Smooth muscle cell (in vitro differentiated cells): ENCODE measurements at regions not wholly inside any gene's neighbourhood (a gene's known extent, or its start where the extent isn't known, plus 50 kb on each side); places are given as distances from the start of the nearest gene placed in this dataset.

Experiments
- DNase-seq: peaks from one replicate; lab custom pipeline; 2025; ENCODE audit not compliant: unreplicated experiment; lab: John Stamatoyannopoulos, UW
- H2AFZ ChIP-seq: fragments of 200-600 bp; sonication (generic); 2 replicates; pipeline ENCODE4 v1.6.0; 2016; ENCODE audit warnings: antibody characterized with exemption, low read depth, mild to moderate bottlenecking
- H3F3A ChIP-seq: fragments of 200-600 bp; sonication (generic); 2 replicates; pipeline ENCODE4 v1.6.0; 2017; ENCODE audit warnings: antibody characterized with exemption, low read depth
- H3K27ac ChIP-seq: fragments of 200-600 bp; sonication (generic); 2 replicates; pipeline ENCODE4 v1.5.1; 2016; ENCODE audit warnings: low read depth, mild to moderate bottlenecking
- H3K27me3 ChIP-seq: fragments of 200-600 bp; sonication (generic); 2 replicates; pipeline ENCODE4 v1.6.1; 2016; ENCODE audit warnings: low read depth, mild to moderate bottlenecking
- H3K36me3 ChIP-seq: fragments of 200-600 bp; sonication (generic); 2 replicates; pipeline ENCODE4 v1.5.1; 2016; ENCODE audit warnings: low read depth
- H3K4me1 ChIP-seq: fragments of 200-600 bp; sonication (generic); 2 replicates; pipeline ENCODE4 v1.5.1; 2016; ENCODE audit warnings: low read depth
- H3K4me2 ChIP-seq: fragments of 200-600 bp; sonication (generic); 2 replicates; pipeline ENCODE4 v1.6.0; 2016; ENCODE audit warnings: mild to moderate bottlenecking
- H3K4me3 ChIP-seq: fragments of 200-600 bp; sonication (generic); 2 replicates; pipeline ENCODE4 v1.5.1; 2016; ENCODE audit warnings: mild to moderate bottlenecking
- H3K79me2 ChIP-seq: fragments of 200-600 bp; sonication (generic); 2 replicates; pipeline ENCODE4 v1.6.0; 2016; ENCODE audit warnings: low read depth, mild to moderate bottlenecking
- H3K9ac ChIP-seq: fragments of 200-600 bp; sonication (generic); 2 replicates; pipeline ENCODE4 v1.6.0; 2016; ENCODE audit warnings: low read depth
- H3K9me3 ChIP-seq: fragments of 200-600 bp; sonication (generic); replicated peaks from 2 replicates; pipeline ENCODE4 v1.5.1; 2016; ENCODE audit warnings: low read depth
- H4K20me1 ChIP-seq: fragments of 200-600 bp; sonication (generic); 2 replicates; pipeline ENCODE4 v1.6.0; 2016; ENCODE audit warnings: low read depth
- WGBS: methylation state at CpG from one replicate; pipeline ENCODE4 v1.1.7; 2016; ENCODE audit warnings: low lambda C conversion rate; 5-methylcytosine and 5-hydroxymethylcytosine counted together
- TF ChIP-seq, protein P1 (sequence below): fragments of 200-600 bp; sonication (generic); IDR thresholded peaks from 2 replicates; pipeline ENCODE4 v1.5.1; 2017; ENCODE audit warnings: borderline replicate concordance, mild to moderate bottlenecking, antibody characterized with exemption; ENCODE audit not compliant: insufficient read depth, poor library complexity, severe bottlenecking

DNA sequence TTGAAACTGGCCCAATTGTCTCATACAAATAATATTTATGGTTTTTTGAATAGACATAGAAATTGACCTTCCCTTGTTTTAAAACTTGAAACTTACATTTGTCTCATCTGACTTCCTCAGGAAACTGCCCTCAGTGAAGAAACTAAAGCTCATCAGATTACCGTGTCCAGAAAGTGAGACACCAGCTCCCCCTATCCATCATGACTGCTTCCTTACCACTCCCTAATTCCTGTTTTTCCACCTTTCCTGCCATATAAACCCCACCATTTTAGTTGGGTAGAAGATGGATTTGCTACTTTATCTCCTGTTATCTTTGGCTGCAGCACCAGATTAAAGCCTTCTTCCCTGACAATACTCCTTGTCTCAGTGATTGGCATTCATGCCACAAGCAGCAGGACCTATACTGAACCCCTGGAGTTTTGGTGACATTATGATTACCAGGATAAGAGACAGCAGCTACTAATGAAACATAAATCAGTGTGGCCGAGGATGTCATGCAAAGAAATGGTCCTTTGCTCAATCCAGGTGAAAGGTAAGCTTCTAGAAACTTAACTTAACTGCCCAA lies 1627.6 kb upstream of the ZEB2 start:
- no peak for DNase-seq
- TF ChIP-seq, protein P1, sequence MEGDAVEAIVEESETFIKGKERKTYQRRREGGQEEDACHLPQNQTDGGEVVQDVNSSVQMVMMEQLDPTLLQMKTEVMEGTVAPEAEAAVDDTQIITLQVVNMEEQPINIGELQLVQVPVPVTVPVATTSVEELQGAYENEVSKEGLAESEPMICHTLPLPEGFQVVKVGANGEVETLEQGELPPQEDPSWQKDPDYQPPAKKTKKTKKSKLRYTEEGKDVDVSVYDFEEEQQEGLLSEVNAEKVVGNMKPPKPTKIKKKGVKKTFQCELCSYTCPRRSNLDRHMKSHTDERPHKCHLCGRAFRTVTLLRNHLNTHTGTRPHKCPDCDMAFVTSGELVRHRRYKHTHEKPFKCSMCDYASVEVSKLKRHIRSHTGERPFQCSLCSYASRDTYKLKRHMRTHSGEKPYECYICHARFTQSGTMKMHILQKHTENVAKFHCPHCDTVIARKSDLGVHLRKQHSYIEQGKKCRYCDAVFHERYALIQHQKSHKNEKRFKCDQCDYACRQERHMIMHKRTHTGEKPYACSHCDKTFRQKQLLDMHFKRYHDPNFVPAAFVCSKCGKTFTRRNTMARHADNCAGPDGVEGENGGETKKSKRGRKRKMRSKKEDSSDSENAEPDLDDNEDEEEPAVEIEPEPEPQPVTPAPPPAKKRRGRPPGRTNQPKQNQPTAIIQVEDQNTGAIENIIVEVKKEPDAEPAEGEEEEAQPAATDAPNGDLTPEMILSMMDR: no peak
- Histone ChIP-seq H3K4me3 (no peak overlapping the region), H2AFZ (no peak overlapping the region), H3K36me3 (no peaks in the 10 kb centered on the region), H3K79me2 (no peaks in the 10 kb centered on the region), H3K4me1 (no peaks in the 10 kb centered on the region), H3K27me3 (no peaks in the 10 kb centered on the region), H3F3A (no peaks in the 10 kb centered on the region), H4K20me1 (no peaks in the 10 kb centered on the region), H3K27ac (no peak overlapping the region), H3K9me3 (no peaks in the 10 kb centered on the region), H3K4me2 (no peak overlapping the region), H3K9ac (no peak overlapping the region)
- 84% methylated on average over 2 of the region's 2 CpGs for WGBS

DNA sequence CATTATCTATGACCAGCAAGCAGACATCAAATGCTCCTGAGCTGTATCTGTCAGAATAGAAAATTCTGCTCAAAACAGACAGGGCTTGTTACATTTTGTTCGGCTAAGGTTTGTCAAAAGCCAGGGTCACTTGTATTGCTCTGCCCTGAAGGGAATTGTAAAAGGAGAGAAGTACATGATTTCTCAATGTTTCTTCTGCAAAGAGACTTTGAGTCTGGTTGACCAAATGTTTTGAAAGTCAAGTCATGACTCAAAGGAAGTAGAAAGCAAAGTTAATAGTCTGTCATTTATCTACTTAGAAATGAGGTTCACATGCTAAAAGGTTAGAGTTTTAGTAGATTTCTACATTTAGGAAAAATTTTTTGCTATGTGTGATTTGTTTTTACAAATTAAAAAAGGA lies 1624.1 kb upstream of the ZEB2 start:
- Histone ChIP-seq H4K20me1 (no peaks in the 10 kb centered on the region), H3K79me2 (no peaks in the 10 kb centered on the region), H3K27me3 (no peaks in the 10 kb centered on the region), H3K36me3 (no peaks in the 10 kb centered on the region), H3K27ac (no peak overlapping the region), H3K9ac (no peak overlapping the region), H3K4me3 (no peak overlapping the region), H3K4me2 (no peak overlapping the region), H3K9me3 (no peaks in the 10 kb centered on the region), H3K4me1 (no peaks in the 10 kb centered on the region), H3F3A (no peaks in the 10 kb centered on the region), H2AFZ (no peak overlapping the region)
- WGBS: 73% methylated on average over 1 of the region's 1 CpG
- TF ChIP-seq, protein P1: no peak
- no peak for DNase-seq

DNA sequence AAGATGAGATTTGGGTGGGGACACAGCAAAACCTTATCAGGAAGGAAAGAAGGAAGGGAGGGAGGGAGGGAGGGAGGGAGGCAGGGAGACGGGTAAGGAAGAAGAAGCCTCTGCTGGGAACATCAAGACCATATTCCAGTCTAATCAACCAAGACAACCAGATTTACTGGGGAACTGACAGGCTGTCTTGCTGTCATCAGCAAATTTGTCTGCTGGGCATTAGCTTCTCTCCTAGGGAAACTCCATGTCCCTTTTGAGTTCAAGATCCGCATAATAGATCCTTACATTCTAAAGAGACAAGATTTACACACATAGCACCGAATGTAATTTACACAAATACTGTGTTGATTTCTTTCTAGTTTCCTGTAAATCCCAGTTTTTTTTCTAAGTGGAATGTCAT lies 1618.9 kb upstream of the ZEB2 start:
- no peak overlapping the region for H2AFZ ChIP-seq
- TF ChIP-seq, protein P1: no peak
- no peak for DNase-seq
- H3F3A ChIP-seq: no peaks in the 10 kb centered on the region
- H3K27ac ChIP-seq: no peak overlapping the region
- H3K9ac ChIP-seq: no peak overlapping the region
- H3K4me3 ChIP-seq: no peak overlapping the region
- H4K20me1 ChIP-seq: no peaks in the 10 kb centered on the region
- no peak overlapping the region for H3K4me2 ChIP-seq
- no peaks in the 10 kb centered on the region for H3K9me3 ChIP-seq
- no peaks in the 10 kb centered on the region for H3K27me3 ChIP-seq
- no peaks in the 10 kb centered on the region for H3K4me1 ChIP-seq
- no peaks in the 10 kb centered on the region for H3K36me3 ChIP-seq
- H3K79me2 ChIP-seq: no peaks in the 10 kb centered on the region
- 92% methylated on average over 3 of the region's 3 CpGs for WGBS

DNA sequence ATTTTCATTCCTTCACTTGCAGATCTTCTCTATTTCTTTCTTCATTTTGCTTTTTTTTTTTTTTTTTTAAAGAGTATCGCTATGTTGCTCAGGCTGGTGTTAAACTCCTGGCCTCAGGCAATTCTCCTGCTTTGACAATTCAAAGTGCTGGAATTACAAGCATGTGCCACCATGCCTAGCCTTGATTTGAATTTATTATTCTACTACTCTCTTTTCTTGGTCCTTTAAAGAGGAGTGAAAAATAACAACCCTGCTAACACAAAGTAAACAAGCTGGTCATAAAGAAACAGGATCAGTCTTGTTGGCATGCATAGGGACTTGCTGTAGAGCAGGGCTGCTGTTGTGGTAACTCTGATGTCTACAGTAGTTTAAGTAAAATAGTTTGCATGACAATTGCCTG lies 1615.3 kb upstream of the ZEB2 start:
- H3K27ac ChIP-seq: no peak overlapping the region
- H3K4me2 ChIP-seq: no peak overlapping the region
- TF ChIP-seq, protein P1: no peak
- no peak overlapping the region for H3K9ac ChIP-seq
- 75% methylated on average over 1 of the region's 1 CpG for WGBS
- H4K20me1 ChIP-seq: no peaks in the 10 kb centered on the region
- H3K36me3 ChIP-seq: no peaks in the 10 kb centered on the region
- H3K4me1 ChIP-seq: peaks cover 4% of the 10 kb centered on the region
- no peak overlapping the region for H2AFZ ChIP-seq
- no peak overlapping the region for H3K4me3 ChIP-seq
- H3F3A ChIP-seq: no peaks in the 10 kb centered on the region
- H3K79me2 ChIP-seq: no peaks in the 10 kb centered on the region
- H3K9me3 ChIP-seq: no peaks in the 10 kb centered on the region
- H3K27me3 ChIP-seq: no peaks in the 10 kb centered on the region
- DNase-seq: no peak
